Activated naive CD8-positive, alpha-beta T cell (primary cell): ENCODE measurements at regions not wholly inside any gene's neighbourhood (a gene's known extent, or its start where the extent isn't known, plus 50 kb on each side); places are given as distances from the start of the nearest gene placed in this dataset.

Experiments
- H3K27ac Mint-ChIP-seq: one replicate; pipeline ENCODE4 v1.8.0; 2021; ENCODE audit warnings: mixed read lengths
- H3K27me3 Mint-ChIP-seq: one replicate; pipeline ENCODE4 v1.8.0; 2021; ENCODE audit warnings: mixed read lengths
- H3K36me3 Mint-ChIP-seq: one replicate; pipeline ENCODE4 v1.8.0; 2021; ENCODE audit warnings: mixed read lengths
- H3K4me1 Mint-ChIP-seq: one replicate; pipeline ENCODE4 v1.8.0; 2021; ENCODE audit warnings: low read depth, mixed read lengths
- H3K4me3 Mint-ChIP-seq: one replicate; pipeline ENCODE4 v1.8.0; 2021; ENCODE audit warnings: mild to moderate bottlenecking, mixed read lengths
- H3K9me3 Mint-ChIP-seq: one replicate; pipeline ENCODE4 v1.8.0; 2021; ENCODE audit warnings: low read depth, mixed read lengths

- Mint-ChIP-seq H3K36me3 (no peaks in the 10 kb centered on the region), H3K27ac (no peak overlapping the region), H3K4me3 (no peak overlapping the region), H3K9me3 (no peaks in the 10 kb centered on the region), H3K27me3 (peaks cover 16% of the 10 kb centered on the region), H3K4me1 (no peaks in the 10 kb centered on the region)
These were observed 390.4 kb downstream of the ARHGEF28 start for GRCh38 chr5:74016373-74016772.

GRCh38 chr5:74015716-74016115 lies 389.7 kb downstream of the ARHGEF28 start:
- Mint-ChIP-seq H3K27ac (no peak overlapping the region), H3K27me3 (peaks cover 16% of the 10 kb centered on the region), H3K4me1 (no peaks in the 10 kb centered on the region), H3K36me3 (no peaks in the 10 kb centered on the region), H3K4me3 (no peak overlapping the region), H3K9me3 (no peaks in the 10 kb centered on the region)

GRCh38 chr5:74013222-74013621 lies 387.2 kb downstream of the ARHGEF28 start:
- Mint-ChIP-seq H3K27me3 (peaks cover 19% of the 10 kb centered on the region), H3K9me3 (no peaks in the 10 kb centered on the region)

GRCh38 chr5:74009502-74009901 lies 383.5 kb downstream of the ARHGEF28 start:
- Mint-ChIP-seq H3K27me3 (peaks cover 13% of the 10 kb centered on the region), H3K36me3 (no peaks in the 10 kb centered on the region), H3K27ac (no peak overlapping the region), H3K4me1 (no peaks in the 10 kb centered on the region), H3K9me3 (no peaks in the 10 kb centered on the region), H3K4me3 (no peak overlapping the region)

More at GRCh38 chr5:74013222-74013621, 387.2 kb downstream of the ARHGEF28 start:
- Mint-ChIP-seq H3K36me3 (no peaks in the 10 kb centered on the region), H3K4me1 (no peaks in the 10 kb centered on the region), H3K4me3 (no peak overlapping the region), H3K27ac (no peak overlapping the region)

GRCh38 chr5:74007193-74007592 lies 381.2 kb downstream of the ARHGEF28 start:
- H3K4me1 Mint-ChIP-seq: no peaks in the 10 kb centered on the region
- no peak overlapping the region for H3K4me3 Mint-ChIP-seq
- no peaks in the 10 kb centered on the region for H3K36me3 Mint-ChIP-seq
- H3K27me3 Mint-ChIP-seq: peaks cover 12% of the 10 kb centered on the region
- H3K27ac Mint-ChIP-seq: no peak overlapping the region
- H3K9me3 Mint-ChIP-seq: no peaks in the 10 kb centered on the region

- no peak overlapping the region for H3K27ac Mint-ChIP-seq
- H3K27me3 Mint-ChIP-seq: peaks cover 6% of the 10 kb centered on the region
- no peaks in the 10 kb centered on the region for H3K9me3 Mint-ChIP-seq
- H3K36me3 Mint-ChIP-seq: no peaks in the 10 kb centered on the region
- H3K4me1 Mint-ChIP-seq: no peaks in the 10 kb centered on the region
- no peak overlapping the region for H3K4me3 Mint-ChIP-seq
These were observed 373.3 kb downstream of the ARHGEF28 start for GRCh38 chr5:73999297-73999696.

- Mint-ChIP-seq H3K27ac (no peak overlapping the region), H3K4me3 (no peak overlapping the region), H3K36me3 (no peaks in the 10 kb centered on the region), H3K4me1 (no peaks in the 10 kb centered on the region), H3K9me3 (peaks cover 3% of the 10 kb centered on the region), H3K27me3 (peaks cover 6% of the 10 kb centered on the region)
These were observed 372.5 kb downstream of the ARHGEF28 start for GRCh38 chr5:73998489-73998888.

- Mint-ChIP-seq H3K27me3 (peaks cover 6% of the 10 kb centered on the region), H3K4me3 (no peak overlapping the region), H3K36me3 (no peaks in the 10 kb centered on the region), H3K27ac (no peak overlapping the region), H3K4me1 (no peaks in the 10 kb centered on the region), H3K9me3 (peaks cover 7% of the 10 kb centered on the region)
These were observed 372.0 kb downstream of the ARHGEF28 start for GRCh38 chr5:73997960-73998359.

- Mint-ChIP-seq H3K4me1 (no peaks in the 10 kb centered on the region), H3K36me3 (peaks cover 2% of the 10 kb centered on the region), H3K27me3 (peaks cover 9% of the 10 kb centered on the region), H3K27ac (no peak overlapping the region), H3K4me3 (no peak overlapping the region), H3K9me3 (peaks cover 7% of the 10 kb centered on the region)
These were observed 370.3 kb downstream of the ARHGEF28 start for GRCh38 chr5:73996151-73996755.

- no peaks in the 10 kb centered on the region for H3K4me1 Mint-ChIP-seq
These were observed 369.0 kb downstream of the ARHGEF28 start for GRCh38 chr5:73994963-73995362.

More at GRCh38 chr5:73994963-73995362, 369.0 kb downstream of the ARHGEF28 start:
- H3K27me3 Mint-ChIP-seq: peaks cover 11% of the 10 kb centered on the region
- peaks cover 7% of the 10 kb centered on the region for H3K9me3 Mint-ChIP-seq
- H3K36me3 Mint-ChIP-seq: peaks cover 2% of the 10 kb centered on the region
- no peak overlapping the region for H3K27ac Mint-ChIP-seq
- no peak overlapping the region for H3K4me3 Mint-ChIP-seq
